VCaP (cell line): ENCODE measurements at regions not wholly inside any gene's neighbourhood (a gene's known extent, or its start where the extent isn't known, plus 50 kb on each side); places are given as distances from the start of the nearest gene placed in this dataset.

Source experiments
- H3K27ac ChIP-seq: fragments of 450-650 bp; 2 replicates; pipeline ENCODE4 v1.5.1; 2017
- CTCF ChIP-seq: fragments of 450-650 bp; conservative IDR thresholded peaks from 2 replicates; pipeline ENCODE4 v1.5.1; 2017; ENCODE audit warnings: mild to moderate bottlenecking, moderate library complexity

DNA sequence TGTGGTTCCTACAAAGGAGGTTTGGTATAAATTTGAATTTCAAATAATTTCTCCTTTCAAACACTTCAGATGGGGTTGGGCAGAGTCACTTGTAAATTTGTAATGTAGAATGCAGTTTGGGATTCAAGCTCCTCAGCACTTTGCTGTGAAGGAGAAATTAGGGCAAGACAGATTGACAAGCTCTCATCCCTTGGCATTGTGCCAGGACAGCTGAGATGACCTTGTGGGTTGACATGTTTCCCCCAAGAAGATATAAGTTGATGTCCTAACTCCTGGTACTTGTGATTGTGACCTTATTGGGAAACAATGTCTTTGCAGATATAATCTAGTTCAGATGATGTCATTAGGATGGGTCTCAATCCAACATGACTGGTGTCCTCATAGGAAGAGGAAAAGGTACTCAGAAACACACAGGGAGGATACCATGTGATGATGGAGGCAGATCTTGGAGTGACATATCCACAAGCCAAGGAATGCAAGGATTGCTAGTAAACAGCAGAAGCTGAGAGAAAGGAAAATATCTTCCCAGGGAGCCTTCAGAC is 408.3 kb downstream of the MED10 start:
- H3K27ac ChIP-seq: no peak overlapping the region
- TF ChIP-seq CTCF: no peak

GRCh38 chr5:5968981-5969380 is 409.4 kb downstream of the MED10 start:
- TF ChIP-seq CTCF: no peak
- no peak overlapping the region for H3K27ac ChIP-seq

GRCh38 chr5:5967944-5968343 is 410.4 kb downstream of the MED10 start:
- no peak for TF ChIP-seq CTCF
- H3K27ac ChIP-seq: no peak overlapping the region

DNA sequence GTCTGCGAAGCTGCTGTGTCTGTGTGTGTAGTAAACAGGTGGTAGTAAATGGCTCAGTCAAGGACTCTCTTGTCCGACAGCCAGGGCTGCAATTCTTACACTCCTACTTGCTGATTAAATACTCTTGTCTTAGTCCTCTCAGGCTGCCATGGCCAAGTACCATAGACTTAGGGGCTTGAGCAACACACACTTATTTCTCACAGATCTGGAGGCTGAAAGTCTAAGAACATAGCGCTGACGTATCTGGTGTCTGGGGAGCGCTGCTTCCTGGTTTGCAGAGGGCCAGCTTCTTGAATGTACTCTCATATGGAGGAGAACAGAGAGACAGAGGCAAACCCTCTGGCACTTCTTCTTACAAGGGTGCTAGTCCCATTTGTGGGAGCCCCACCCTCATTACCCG is 411.0 kb downstream of the MED10 start:
- H3K27ac ChIP-seq: no peak overlapping the region
- TF ChIP-seq CTCF: no peak

DNA sequence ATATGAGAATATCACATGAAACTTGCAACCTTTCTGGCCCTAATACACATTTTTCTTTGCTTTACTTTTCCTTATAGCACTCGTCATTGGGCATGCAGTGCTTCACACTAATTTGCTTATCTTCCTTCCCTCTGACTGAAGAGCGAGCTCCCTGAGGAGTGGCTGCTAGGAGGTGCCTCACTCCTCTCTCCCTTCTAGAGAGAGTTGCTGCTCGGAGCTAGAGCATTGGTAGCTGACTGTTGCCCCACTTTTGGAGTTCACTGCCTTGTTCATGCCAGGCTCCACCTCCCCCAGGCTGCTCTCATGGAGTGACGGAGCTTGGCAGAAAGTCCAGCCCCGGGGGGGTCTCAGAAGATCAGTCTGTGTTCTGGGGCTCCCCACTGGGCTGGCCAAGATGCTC is 413.2 kb downstream of the MED10 start:
- TF ChIP-seq CTCF: no peak
- no peak overlapping the region for H3K27ac ChIP-seq

DNA sequence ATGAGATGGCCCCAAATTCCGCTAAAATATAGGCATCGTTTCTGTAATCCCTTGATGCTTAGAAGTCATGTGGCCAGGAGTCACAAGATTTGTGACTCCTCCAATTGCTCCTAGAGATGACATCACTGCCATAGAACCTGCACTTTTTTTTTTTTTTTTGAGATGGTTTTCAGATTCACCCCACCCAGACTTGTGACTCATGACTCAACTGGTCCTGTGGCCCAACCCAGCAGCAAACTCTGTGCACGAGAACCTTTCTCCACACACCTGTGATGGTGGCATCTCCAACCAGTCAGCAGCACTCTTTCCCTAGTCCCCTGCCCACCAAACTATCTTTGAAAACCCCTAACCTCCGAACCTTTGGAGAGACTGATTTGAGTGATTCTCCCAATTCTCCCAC is 414.0 kb downstream of the MED10 start:
- H3K27ac ChIP-seq: no peak overlapping the region
- no peak for TF ChIP-seq CTCF

DNA sequence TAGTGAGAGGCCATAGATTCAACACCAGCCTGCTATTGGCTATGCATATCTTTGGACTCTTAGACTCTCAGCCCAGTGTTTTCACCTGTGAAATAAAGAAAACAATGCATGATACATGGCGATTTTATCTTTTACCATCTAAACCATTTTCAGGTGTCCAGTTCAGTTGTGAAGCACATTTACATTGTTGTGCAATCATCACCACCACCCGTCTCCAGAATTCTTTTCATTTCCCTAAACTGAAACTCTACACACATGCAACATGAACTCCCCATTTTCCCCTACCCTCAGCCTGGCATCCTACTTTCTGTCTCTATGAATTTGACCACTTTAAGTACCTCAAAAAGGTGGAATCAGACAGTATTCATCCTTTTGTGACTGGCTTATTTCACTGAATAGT is 420.6 kb downstream of the MED10 start:
- H3K27ac ChIP-seq: no peak overlapping the region
- TF ChIP-seq CTCF: no peak

DNA sequence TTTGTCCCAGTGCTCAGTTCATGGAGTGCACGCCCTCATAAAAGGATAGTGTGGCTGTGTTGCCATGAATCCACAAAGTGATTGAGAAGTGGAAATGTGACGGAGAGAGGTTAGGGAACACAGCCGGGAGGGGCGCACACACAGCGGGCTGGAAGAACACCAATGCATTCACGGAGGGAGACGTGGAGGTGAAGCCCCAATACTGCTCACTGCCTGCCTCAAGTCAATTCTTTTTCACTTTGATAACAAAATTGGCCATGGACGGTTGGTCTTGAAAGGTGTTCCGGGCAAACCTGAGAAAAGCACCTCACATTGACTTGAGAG is 424.1 kb downstream of the MED10 start:
- no peak overlapping the region for H3K27ac ChIP-seq
- no peak for TF ChIP-seq CTCF
